ENCODE measurements at regions not wholly inside any gene's neighbourhood (a gene's known extent, or its start where the extent isn't known, plus 50 kb on each side); places are given as distances from the start of the nearest gene placed in this dataset.

DNA sequence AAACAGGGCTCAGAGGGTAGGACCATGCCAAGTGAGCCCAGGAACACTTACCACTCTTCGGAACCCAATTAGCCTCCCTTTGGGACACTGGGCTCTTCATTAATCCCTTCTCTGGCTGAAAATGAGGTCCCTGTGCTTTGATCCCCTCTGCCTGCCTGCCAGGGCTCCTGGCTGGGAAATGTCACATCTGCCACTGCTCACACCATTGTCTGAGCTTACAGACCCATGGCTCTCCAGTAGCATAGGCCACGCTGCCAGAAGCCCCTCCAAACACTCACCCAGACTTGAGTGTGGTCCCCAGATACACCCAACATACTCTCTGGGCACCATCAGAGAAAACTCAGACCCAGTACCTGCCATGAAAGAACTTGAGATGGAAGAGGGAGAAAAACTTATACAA lies 287.3 kb downstream of the XXYLT1 start:
- TF ChIP-seq CTCF (conservative IDR thresholded peaks at IDR 0.05) (no peak), ZFX (IDR thresholded peaks at IDR 0.05) (no peak)

Measured in C4-2B (cell line).